HEK293T (cell line): ENCODE measurements at regions not wholly inside any gene's neighbourhood (a gene's known extent, or its start where the extent isn't known, plus 50 kb on each side); places are given as distances from the start of the nearest gene placed in this dataset.

Source experiments
- CTCF ChIA-PET: fragments of 350-600 bp; formaldehyde crosslinking; extraction: SDS; loops from one replicate; lab custom pipeline; 2021; ENCODE audit warnings: antibody characterized with exemption, inconsistent platforms; lab: Yijun Ruan, JAX
- POLR2A ChIA-PET: fragments of 350-600 bp; formaldehyde crosslinking; extraction: SDS; loops from one replicate; lab custom pipeline; 2020; ENCODE audit warnings: antibody characterized with exemption, inconsistent platforms; lab: Yijun Ruan, JAX
- DNase-seq: peaks from one replicate; pipeline ENCODE4 v3.0.0; 2012; ENCODE audit warnings: mixed read lengths; ENCODE audit errors: extremely low spot score
- ARNT ChIP-seq: fragments of 450-650 bp; IDR thresholded peaks from 2 replicates; pipeline ENCODE4 v1.6.1; 2017; ENCODE audit warnings: mild to moderate bottlenecking
- BHLHE40 ChIP-seq: fragments of 450-650 bp; IDR thresholded peaks from 2 replicates; pipeline ENCODE4 v1.6.1; 2016; ENCODE audit warnings: mild to moderate bottlenecking, moderate library complexity, borderline replicate concordance
- CTBP1 ChIP-seq: fragments of 450-650 bp; IDR thresholded peaks from 2 replicates; pipeline ENCODE4 v1.6.1; 2016; ENCODE audit warnings: borderline replicate concordance
- ELF4 ChIP-seq: fragments of 450-650 bp; IDR thresholded peaks from 2 replicates; pipeline ENCODE4 v1.6.1; 2017; ENCODE audit warnings: antibody characterized with exemption
- FOXA1 ChIP-seq: fragments of 450-650 bp; IDR thresholded peaks from 2 replicates; pipeline ENCODE4 v1.6.1; 2016; ENCODE audit warnings: mild to moderate bottlenecking
- FOXK2 ChIP-seq: fragments of 450-650 bp; IDR thresholded peaks from 2 replicates; pipeline ENCODE4 v1.6.1; 2016; ENCODE audit warnings: mild to moderate bottlenecking
- FOXM1 ChIP-seq: fragments of 450-650 bp; IDR thresholded peaks from 2 replicates; pipeline ENCODE4 v1.6.1; 2017; ENCODE audit warnings: mild to moderate bottlenecking, borderline replicate concordance
- HDGF ChIP-seq: fragments of 450-650 bp; IDR thresholded peaks from 2 replicates; pipeline ENCODE4 v1.6.1; 2017; ENCODE audit warnings: antibody characterized with exemption, borderline replicate concordance
- L3MBTL2 ChIP-seq: fragments of 450-650 bp; conservative IDR thresholded peaks from 2 replicates; pipeline ENCODE4 v1.6.1; 2016; ENCODE audit warnings: mild to moderate bottlenecking
- LEF1 ChIP-seq: fragments of 450-650 bp; IDR thresholded peaks from 2 replicates; pipeline ENCODE4 v1.6.1; 2017; ENCODE audit warnings: mild to moderate bottlenecking, borderline replicate concordance
- NFRKB ChIP-seq: fragments of 450-650 bp; IDR thresholded peaks from 2 replicates; pipeline ENCODE4 v1.6.1; 2016; ENCODE audit warnings: mild to moderate bottlenecking, moderate library complexity
- SP1 ChIP-seq: fragments of 450-650 bp; IDR thresholded peaks from 2 replicates; pipeline ENCODE4 v1.6.1; 2017
- SUZ12 ChIP-seq: fragments of 450-650 bp; IDR thresholded peaks from 2 replicates; pipeline ENCODE4 v1.6.1; 2016; ENCODE audit warnings: mild to moderate bottlenecking
- TARDBP ChIP-seq: fragments of 450-650 bp; IDR thresholded peaks from 2 replicates; pipeline ENCODE4 v1.6.1; 2016
- ZNF384 ChIP-seq: fragments of 450-650 bp; IDR thresholded peaks from 2 replicates; pipeline ENCODE4 v1.6.1; 2016
- TF ChIP-seq, protein P1 (sequence below): fragments of 450-650 bp; IDR thresholded peaks from 2 replicates; pipeline ENCODE4 v1.6.1; 2016

DNA sequence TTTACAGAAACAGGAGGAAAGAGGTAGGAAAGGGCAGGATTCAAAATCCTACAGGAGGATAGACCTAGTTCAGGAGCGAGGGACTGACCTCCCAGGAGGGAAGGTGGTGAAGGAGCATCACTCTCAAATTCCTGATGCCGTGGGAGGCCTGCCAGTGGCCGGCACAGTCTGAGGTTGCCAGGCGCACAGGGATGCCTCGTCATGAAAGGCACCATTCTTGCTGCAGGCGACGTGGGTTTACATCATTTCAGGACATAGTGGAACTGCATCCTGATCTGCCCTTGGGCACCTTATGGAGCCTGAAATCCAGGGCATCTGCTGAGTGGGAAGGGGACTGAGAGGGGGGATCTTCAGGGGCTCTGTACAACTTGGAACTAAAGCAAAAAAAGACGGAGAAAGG lies 163.2 kb upstream of the S1PR3 start:
- TF ChIP-seq LEF1 (no peak), ELF4 (no peak), L3MBTL2 (no peak), HDGF (no peak), FOXM1 (no peak), FOXK2 (no peak), ZNF384 (no peak), TARDBP (no peak), SUZ12 (no peak), SP1 (no peak), CTBP1 (no peak), FOXA1 (no peak), NFRKB (no peak), ARNT (no peak), BHLHE40 (no peak)
- DNase-seq = no peak
- ChIA-PET POLR2A (no interaction called here), CTCF (no interaction called here)

DNA sequence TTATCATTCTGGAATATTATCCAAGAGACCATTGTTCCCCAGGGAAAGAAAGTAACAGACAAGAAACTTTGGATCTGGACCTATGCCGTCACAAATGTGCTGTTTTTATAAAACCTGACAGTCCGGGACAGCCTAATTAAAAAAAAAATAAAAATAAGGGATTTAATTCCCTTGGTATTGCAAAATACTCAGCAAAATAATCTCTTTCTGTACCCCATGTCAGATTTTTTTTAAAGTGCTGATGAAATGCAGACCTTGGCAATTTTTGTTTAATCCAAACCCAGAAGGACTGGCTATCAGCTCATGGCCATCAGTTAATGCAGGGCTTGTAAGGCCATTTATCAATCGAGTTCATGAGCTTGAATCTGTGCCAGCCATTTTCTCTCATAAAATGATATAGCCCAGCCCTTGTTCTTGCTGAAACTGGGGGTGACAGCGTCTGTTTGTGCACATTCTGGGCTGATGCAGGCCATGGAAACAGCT lies 162.7 kb upstream of the S1PR3 start:
- CTCF ChIA-PET = no interaction called here
- TF ChIP-seq SP1 (no peak), ZNF384 (no peak), TARDBP (no peak), NFRKB (no peak), BHLHE40 (no peak), FOXK2 (no peak), ARNT (no peak), ELF4 (no peak), L3MBTL2 (no peak), HDGF (no peak), LEF1 (no peak), SUZ12 (no peak), CTBP1 (no peak)
- TF ChIP-seq, protein P1, sequence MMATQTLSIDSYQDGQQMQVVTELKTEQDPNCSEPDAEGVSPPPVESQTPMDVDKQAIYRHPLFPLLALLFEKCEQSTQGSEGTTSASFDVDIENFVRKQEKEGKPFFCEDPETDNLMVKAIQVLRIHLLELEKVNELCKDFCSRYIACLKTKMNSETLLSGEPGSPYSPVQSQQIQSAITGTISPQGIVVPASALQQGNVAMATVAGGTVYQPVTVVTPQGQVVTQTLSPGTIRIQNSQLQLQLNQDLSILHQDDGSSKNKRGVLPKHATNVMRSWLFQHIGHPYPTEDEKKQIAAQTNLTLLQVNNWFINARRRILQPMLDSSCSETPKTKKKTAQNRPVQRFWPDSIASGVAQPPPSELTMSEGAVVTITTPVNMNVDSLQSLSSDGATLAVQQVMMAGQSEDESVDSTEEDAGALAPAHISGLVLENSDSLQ = no peak
- POLR2A ChIA-PET = no interaction called here
- no peak for DNase-seq

DNA sequence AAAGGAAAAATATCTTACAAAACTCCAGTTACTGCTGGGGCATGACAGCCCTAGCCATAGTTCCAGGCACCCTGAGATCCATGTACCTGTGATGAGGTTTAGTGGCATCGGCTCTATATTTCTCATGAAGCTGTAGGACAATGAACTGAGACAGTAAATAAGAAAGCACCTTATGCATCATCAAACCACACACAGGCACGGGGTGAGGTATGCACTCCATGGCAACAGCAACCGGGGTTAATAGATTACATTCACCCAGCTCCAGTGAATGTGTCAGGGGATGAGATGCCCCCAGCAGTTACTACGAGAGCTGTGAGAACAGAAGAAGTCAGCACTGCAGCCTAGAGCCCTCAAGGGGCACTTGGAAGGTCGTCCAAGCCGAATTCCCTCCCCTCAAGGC lies 162.0 kb upstream of the S1PR3 start:
- ChIA-PET CTCF (no interaction called here), POLR2A (no interaction called here)
- DNase-seq = no peak
- no peak for TF ChIP-seq SUZ12
- TF ChIP-seq FOXM1 = no peak
- TF ChIP-seq ELF4 = no peak
- TF ChIP-seq LEF1 = no peak
- no peak for TF ChIP-seq BHLHE40
- no peak for TF ChIP-seq L3MBTL2
- TF ChIP-seq ZNF384 = no peak
- no peak for TF ChIP-seq SP1
- no peak for TF ChIP-seq HDGF
- TF ChIP-seq ARNT = no peak
- TF ChIP-seq, protein P1 = no peak
- no peak for TF ChIP-seq NFRKB
- no peak for TF ChIP-seq CTBP1

DNA sequence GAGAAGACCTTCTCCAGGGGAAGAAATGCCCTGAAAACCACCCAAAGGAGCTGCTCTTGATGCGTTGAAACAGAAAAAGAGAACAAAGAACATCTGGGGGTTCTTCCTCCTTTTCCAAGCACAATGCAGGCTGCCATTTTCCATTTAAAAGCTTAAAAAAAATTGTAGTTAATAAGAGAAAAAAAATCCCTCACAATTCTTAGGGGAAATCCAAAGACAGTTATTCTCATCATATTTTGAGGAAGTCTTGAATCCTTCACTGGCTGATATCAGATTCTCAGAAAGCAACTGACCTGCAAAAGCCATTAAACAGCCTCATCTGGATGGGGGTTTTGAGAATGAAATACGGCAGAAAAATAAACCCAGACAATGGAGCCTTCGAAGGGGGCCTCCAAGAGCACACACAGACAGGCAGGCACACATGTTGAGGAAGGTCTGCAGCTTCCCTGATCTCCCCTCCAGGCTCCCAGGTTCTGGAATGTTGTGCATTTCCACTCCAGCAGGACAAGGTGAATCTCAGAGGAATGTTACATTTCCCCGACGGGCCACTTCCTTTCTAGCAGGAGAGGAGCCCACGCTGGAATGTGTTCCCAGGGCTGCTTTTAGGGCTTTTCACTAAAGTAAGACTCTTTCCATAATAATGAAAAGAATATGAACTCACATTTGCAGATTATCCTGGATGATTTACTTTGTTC lies 159.4 kb upstream of the S1PR3 start:
- TF ChIP-seq SP1 = no peak
- no peak for TF ChIP-seq TARDBP
- no peak for TF ChIP-seq NFRKB
- TF ChIP-seq SUZ12 = no peak
- no peak for TF ChIP-seq FOXA1
- TF ChIP-seq ZNF384 = no peak
- TF ChIP-seq HDGF = no peak
- no peak for DNase-seq
- ChIA-PET POLR2A (no interaction called here), CTCF (no interaction called here)

DNA sequence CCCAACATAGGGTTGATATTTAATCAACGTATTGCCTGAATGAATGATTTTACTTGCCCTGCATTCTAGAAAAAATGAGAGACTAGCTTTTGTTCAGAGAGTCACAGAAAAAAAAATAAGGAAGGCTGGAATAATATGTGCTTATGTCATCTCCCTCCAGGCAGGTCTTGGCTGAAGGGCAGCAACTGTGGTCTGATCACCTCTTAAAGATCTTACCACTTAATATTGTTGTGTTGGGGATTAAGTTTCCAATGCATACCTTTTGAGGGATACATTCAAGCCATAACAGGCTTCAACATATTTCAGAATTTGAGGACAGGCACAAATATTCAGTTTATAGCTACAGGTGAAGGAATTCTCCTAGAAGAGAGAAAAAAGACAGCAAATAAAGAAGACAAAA lies 157.3 kb upstream of the S1PR3 start:
- DNase-seq = no peak
- ChIA-PET CTCF (no interaction called here), POLR2A (no interaction called here)
- TF ChIP-seq, protein P1 = no peak
- TF ChIP-seq BHLHE40 (no peak), ARNT (no peak), FOXA1 (no peak), TARDBP (no peak), CTBP1 (no peak), FOXK2 (no peak), ZNF384 (no peak), FOXM1 (no peak), HDGF (no peak), SUZ12 (no peak), ELF4 (no peak), NFRKB (no peak)

DNA sequence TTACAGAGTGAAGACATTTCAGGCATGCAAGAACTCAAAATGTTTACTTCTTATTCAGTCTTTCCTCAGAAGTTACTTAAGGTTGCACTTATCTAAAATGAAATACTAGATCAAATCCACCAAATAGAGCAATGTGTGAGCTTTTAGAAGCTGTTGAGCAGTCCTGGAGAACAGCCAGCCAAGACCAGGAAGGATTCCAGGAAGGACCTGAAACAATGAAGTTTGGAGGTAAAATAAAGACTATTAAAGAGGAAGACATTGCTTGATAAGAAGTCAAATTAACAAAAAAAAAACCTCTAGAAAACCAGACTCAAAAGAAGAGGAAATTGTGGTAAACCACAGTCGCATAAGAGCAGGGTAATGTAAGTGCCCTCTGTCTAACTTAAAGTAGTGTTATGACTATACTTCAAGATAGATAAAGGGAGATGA lies 156.2 kb upstream of the S1PR3 start:
- POLR2A ChIA-PET = no interaction called here
- CTCF ChIA-PET = no interaction called here
- no peak for TF ChIP-seq LEF1
- no peak for TF ChIP-seq SUZ12
- TF ChIP-seq CTBP1 = no peak
- no peak for TF ChIP-seq TARDBP
- no peak for TF ChIP-seq FOXM1
- TF ChIP-seq, protein P1 = no peak
- DNase-seq = no peak
